A673 (cell line): ENCODE measurements at regions not wholly inside any gene's neighbourhood (a gene's known extent, or its start where the extent isn't known, plus 50 kb on each side); places are given as distances from the start of the nearest gene placed in this dataset.

ENCODE experiments used
- BruUV-seq: library from RNA; stranded (reverse); fragments of 400-500 nt; replicated peaks from 2 replicates; lab custom pipeline; 2021; lab: Mats Ljungman, UMichigan
- CTCF ChIA-PET: fragments of 300-600 bp; sonication (Branson Sonifier 250); formaldehyde crosslinking; loops from one replicate; lab custom pipeline; 2022; ENCODE audit warnings: antibody characterized with exemption; lab: Charles Lee
- POLR2A ChIA-PET: fragments of 300-600 bp; sonication (Branson Sonifier 250); formaldehyde crosslinking; loops from one replicate; lab custom pipeline; 2022; ENCODE audit warnings: antibody characterized with exemption; ENCODE audit not compliant: low non-redundant PET; lab: Charles Lee
- DNase-seq: peaks from one replicate; pipeline ENCODE4 v3.0.0-alpha.2; 2015; ENCODE audit warnings: low spot score
- H3K27ac ChIP-seq: fragments of 200-600 bp; sonication (generic); 2 replicates; pipeline ENCODE4 v1.5.1; 2016; ENCODE audit warnings: mixed run types, low read depth, mild to moderate bottlenecking, mixed read lengths, antibody characterized with exemption, low read length; ENCODE audit not compliant: poor library complexity, severe bottlenecking
- H3K27me3 ChIP-seq: fragments of 200-600 bp; sonication (generic); replicated peaks from 2 replicates; pipeline ENCODE4 v1.6.1; 2017; ENCODE audit warnings: mixed run types, low read depth, mild to moderate bottlenecking, mixed read lengths, antibody characterized with exemption, low read length; ENCODE audit not compliant: insufficient read depth, poor library complexity
- H3K36me3 ChIP-seq: fragments of 200-600 bp; sonication (generic); 2 replicates; pipeline ENCODE4 v1.6.1; 2016; ENCODE audit warnings: mixed run types, mild to moderate bottlenecking, mixed read lengths, antibody characterized with exemption, low read length; ENCODE audit not compliant: insufficient read depth, poor library complexity, severe bottlenecking
- H3K4me1 ChIP-seq: fragments of 200-600 bp; sonication (generic); 2 replicates; pipeline ENCODE4 v1.6.1; 2017; ENCODE audit warnings: mixed run types, mild to moderate bottlenecking, mixed read lengths, antibody characterized with exemption, low read length; ENCODE audit not compliant: insufficient read depth, poor library complexity, severe bottlenecking
- H3K4me3 ChIP-seq: fragments of 200-600 bp; sonication (generic); 2 replicates; pipeline ENCODE4 v1.5.1; 2016; ENCODE audit warnings: low read depth, mixed run types, mild to moderate bottlenecking, mixed read lengths, low read length; ENCODE audit not compliant: poor library complexity, severe bottlenecking
- H3K9me3 ChIP-seq: fragments of 200-600 bp; sonication (generic); 2 replicates; pipeline ENCODE4 v1.6.1; 2016; ENCODE audit warnings: mixed run types, low read depth, mild to moderate bottlenecking, mixed read lengths, antibody characterized with exemption, low read length; ENCODE audit not compliant: poor library complexity, severe bottlenecking
- EZH2 ChIP-seq: fragments of 200-600 bp; sonication (generic); IDR thresholded peaks from 2 replicates; pipeline ENCODE4 v1.6.1; 2017; ENCODE audit warnings: borderline replicate concordance, low read depth, mild to moderate bottlenecking, mixed read lengths, antibody characterized with exemption, low read length; ENCODE audit not compliant: poor library complexity, severe bottlenecking
- intact Hi-C: fragments of 100-400 bp; cut with micrococcal nuclease; formaldehyde crosslinking; loops from one replicate; pipeline ENCODE4 v1.10.0; 2022; ENCODE audit not compliant: unreplicated experiment
- TF ChIP-seq, protein P1 (sequence below): fragments of 300-800, 200-600 bp; sonication (generic); conservative IDR thresholded peaks from 2 replicates; pipeline ENCODE4 v1.5.1; 2017; ENCODE audit warnings: low read depth, mild to moderate bottlenecking, antibody characterized with exemption, low read length, moderate library complexity, mixed read lengths

GRCh38 chr6:150711584-150712504 lies 112.2 kb downstream of the PLEKHG1 start:
- TF ChIP-seq, protein P1, sequence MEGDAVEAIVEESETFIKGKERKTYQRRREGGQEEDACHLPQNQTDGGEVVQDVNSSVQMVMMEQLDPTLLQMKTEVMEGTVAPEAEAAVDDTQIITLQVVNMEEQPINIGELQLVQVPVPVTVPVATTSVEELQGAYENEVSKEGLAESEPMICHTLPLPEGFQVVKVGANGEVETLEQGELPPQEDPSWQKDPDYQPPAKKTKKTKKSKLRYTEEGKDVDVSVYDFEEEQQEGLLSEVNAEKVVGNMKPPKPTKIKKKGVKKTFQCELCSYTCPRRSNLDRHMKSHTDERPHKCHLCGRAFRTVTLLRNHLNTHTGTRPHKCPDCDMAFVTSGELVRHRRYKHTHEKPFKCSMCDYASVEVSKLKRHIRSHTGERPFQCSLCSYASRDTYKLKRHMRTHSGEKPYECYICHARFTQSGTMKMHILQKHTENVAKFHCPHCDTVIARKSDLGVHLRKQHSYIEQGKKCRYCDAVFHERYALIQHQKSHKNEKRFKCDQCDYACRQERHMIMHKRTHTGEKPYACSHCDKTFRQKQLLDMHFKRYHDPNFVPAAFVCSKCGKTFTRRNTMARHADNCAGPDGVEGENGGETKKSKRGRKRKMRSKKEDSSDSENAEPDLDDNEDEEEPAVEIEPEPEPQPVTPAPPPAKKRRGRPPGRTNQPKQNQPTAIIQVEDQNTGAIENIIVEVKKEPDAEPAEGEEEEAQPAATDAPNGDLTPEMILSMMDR = no peak
- TF ChIP-seq EZH2 = no peak
- DNase-seq = no peak
- Histone ChIP-seq H3K4me1 (peaks cover 11% of the 10 kb centered on the region), H3K27ac (no peak overlapping the region), H3K27me3 (no peaks in the 10 kb centered on the region), H3K4me3 (no peak overlapping the region), H3K9me3 (no peaks in the 10 kb centered on the region), H3K36me3 (no peaks in the 10 kb centered on the region)
- ChIA-PET POLR2A (no interaction called here), CTCF (no interaction called here)
- no TSS peak for BruUV-seq
- intact Hi-C loops = no loop called here

DNA sequence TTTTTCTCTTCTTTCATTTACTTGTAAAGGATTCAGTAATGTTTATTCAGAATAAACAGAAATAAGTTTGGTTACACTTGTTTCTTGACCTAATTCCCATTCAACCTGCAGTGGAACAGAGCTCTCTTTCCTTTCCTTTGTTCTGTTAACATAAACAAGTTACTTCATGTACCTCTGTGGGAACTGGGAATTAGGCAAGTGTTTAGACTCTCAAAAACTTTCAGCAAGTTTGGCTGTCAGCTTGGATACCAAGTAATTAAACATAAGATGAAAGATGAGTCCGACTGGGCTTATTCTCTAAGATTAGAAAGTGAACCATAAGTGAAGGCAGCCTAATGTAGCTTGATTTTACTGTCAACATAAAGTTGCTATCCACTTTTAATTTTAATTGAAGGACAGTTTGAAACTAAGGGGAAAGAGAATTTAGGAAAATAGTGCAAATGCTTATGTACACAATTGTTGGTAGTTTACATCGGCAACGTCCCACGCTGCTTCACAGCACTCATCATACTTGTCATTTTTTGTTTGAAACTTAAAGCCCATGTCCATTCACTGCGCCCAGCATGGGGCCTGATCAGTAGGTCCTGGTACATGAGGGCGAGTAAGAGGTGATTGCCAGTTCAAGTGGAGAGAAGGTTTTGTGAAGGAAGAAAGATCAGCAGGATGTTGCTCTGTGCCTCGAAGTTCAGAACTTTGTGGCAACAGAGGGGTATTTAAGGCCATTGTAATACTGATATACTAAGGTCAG lies 113.0 kb downstream of the PLEKHG1 start:
- TF ChIP-seq, protein P1 = no peak
- TF ChIP-seq EZH2 = no peak
- no peak overlapping the region for H3K27ac ChIP-seq
- BruUV-seq = no TSS peak
- ChIA-PET CTCF (no interaction called here), POLR2A (no interaction called here)
- intact Hi-C loops = no loop called here
- no peak overlapping the region for H3K4me3 ChIP-seq
- H3K36me3 ChIP-seq = no peaks in the 10 kb centered on the region
- DNase-seq = no peak
- no peaks in the 10 kb centered on the region for H3K9me3 ChIP-seq
- H3K27me3 ChIP-seq = no peaks in the 10 kb centered on the region
- peaks cover 11% of the 10 kb centered on the region for H3K4me1 ChIP-seq

DNA sequence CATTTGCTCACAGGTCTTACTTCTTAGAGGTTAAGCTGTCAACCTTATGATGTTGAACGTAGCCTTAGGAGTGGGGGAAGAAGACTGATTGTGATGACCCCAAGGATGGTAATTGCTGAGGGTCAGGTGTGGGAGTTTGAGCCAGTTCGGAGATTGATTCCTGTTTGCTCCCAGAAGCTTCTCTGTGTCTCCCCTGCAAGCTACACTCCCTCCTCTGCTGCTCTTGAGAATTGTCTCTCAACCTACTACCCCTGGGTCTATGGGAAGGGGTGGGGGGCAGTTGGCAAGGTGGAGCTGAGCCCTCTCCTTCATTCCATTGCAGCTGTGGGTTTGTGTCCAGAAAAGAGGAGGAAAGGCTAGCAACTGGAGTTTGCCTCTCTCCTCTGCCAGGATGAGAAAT lies 113.8 kb downstream of the PLEKHG1 start:
- TF ChIP-seq, protein P1 = no peak
- TF ChIP-seq EZH2 = no peak
- intact Hi-C loops = no loop called here
- Histone ChIP-seq H3K4me3 (no peak overlapping the region), H3K4me1 (peaks cover 11% of the 10 kb centered on the region), H3K36me3 (no peaks in the 10 kb centered on the region), H3K9me3 (no peaks in the 10 kb centered on the region), H3K27me3 (no peaks in the 10 kb centered on the region), H3K27ac (no peak overlapping the region)
- ChIA-PET POLR2A (no interaction called here), CTCF (no interaction called here)
- no peak for DNase-seq
- no TSS peak for BruUV-seq
